H1 (cell line): ENCODE measurements at regions not wholly inside any gene's neighbourhood (a gene's known extent, or its start where the extent isn't known, plus 50 kb on each side); places are given as distances from the start of the nearest gene placed in this dataset.
A peak's percentile ranks its signal among the peaks of the same experiment; 100 is the strongest.

Experiments used
- CHD7 ChIP-seq: fragments of 300-600 bp; sonication (generic); IDR thresholded peaks from 2 replicates; pipeline ENCODE4 v1.7.1; 2012; ENCODE audit warnings: low read length, moderate library complexity, mild to moderate bottlenecking, inconsistent platforms; ENCODE audit not compliant: insufficient replicate concordance

GRCh38 chr16:75927810-75928209, 201.5 kb upstream of the CPHXL start (continued):
- peak; percentile 83 for TF ChIP-seq CHD7
